Chondrocyte (in vitro differentiated cells): ENCODE measurements at regions not wholly inside any gene's neighbourhood (a gene's known extent, or its start where the extent isn't known, plus 50 kb on each side); places are given as distances from the start of the nearest gene placed in this dataset.

ENCODE experiments used
- DNase-seq: peaks from one replicate; pipeline ENCODE4 v3.0.0; 2021; ENCODE audit warnings: mixed read lengths, low spot score
- H3K27ac Mint-ChIP-seq: one replicate; pipeline ENCODE4 v1.8.0; 2021; ENCODE audit warnings: mild to moderate bottlenecking, moderate library complexity, mixed read lengths; ENCODE audit not compliant: unreplicated experiment
- H3K27me3 Mint-ChIP-seq: 2 replicates; pipeline ENCODE4 v1.8.0; 2021; ENCODE audit warnings: low read depth, mixed read lengths
- H3K36me3 Mint-ChIP-seq: 2 replicates; pipeline ENCODE4 v1.8.0; 2021; ENCODE audit warnings: low read depth, mixed read lengths
- H3K4me1 Mint-ChIP-seq: 2 replicates; pipeline ENCODE4 v1.8.0; 2021; ENCODE audit warnings: low read depth, mild to moderate bottlenecking, mixed read lengths
- H3K4me3 Mint-ChIP-seq: one replicate; pipeline ENCODE4 v1.8.0; 2021; ENCODE audit warnings: mild to moderate bottlenecking, moderate library complexity, mixed read lengths; ENCODE audit not compliant: unreplicated experiment
- H3K9me3 Mint-ChIP-seq: 2 replicates; pipeline ENCODE4 v1.8.0; 2021; ENCODE audit warnings: low read depth, mixed read lengths
- TF ChIP-seq, protein P1 (sequence below): fragments of 200-600 bp; sonication (generic); IDR thresholded peaks from 2 replicates; pipeline ENCODE4 v1.5.0; 2021; ENCODE audit warnings: antibody characterized with exemption, mild to moderate bottlenecking, moderate library complexity

DNA sequence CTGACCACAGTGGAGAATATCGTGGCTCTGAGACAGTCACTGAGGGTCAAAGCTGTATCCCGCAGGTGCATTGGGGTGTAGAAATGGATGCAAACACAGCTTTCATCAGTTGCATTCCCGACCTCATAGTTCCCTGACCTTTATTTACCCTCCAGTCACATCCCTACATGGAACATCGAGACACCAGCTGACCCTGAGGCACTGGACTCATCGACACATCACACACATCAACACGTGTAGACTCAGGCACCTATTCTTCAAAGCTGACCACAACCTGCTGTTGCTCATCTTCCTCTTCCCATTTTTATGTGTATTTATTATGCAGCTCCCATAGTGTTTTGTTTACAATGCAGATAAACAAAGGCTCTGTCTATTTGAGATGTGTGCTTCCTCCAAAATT is 396.9 kb upstream of the NRP1 start:
- Mint-ChIP-seq H3K27ac (no peak overlapping the region), H3K4me1 (peaks cover 25% of the 10 kb centered on the region), H3K27me3 (no peaks in the 10 kb centered on the region), H3K9me3 (peaks cover 9% of the 10 kb centered on the region), H3K4me3 (no peak overlapping the region), H3K36me3 (no peaks in the 10 kb centered on the region)
- no peak for DNase-seq
- TF ChIP-seq, protein P1, sequence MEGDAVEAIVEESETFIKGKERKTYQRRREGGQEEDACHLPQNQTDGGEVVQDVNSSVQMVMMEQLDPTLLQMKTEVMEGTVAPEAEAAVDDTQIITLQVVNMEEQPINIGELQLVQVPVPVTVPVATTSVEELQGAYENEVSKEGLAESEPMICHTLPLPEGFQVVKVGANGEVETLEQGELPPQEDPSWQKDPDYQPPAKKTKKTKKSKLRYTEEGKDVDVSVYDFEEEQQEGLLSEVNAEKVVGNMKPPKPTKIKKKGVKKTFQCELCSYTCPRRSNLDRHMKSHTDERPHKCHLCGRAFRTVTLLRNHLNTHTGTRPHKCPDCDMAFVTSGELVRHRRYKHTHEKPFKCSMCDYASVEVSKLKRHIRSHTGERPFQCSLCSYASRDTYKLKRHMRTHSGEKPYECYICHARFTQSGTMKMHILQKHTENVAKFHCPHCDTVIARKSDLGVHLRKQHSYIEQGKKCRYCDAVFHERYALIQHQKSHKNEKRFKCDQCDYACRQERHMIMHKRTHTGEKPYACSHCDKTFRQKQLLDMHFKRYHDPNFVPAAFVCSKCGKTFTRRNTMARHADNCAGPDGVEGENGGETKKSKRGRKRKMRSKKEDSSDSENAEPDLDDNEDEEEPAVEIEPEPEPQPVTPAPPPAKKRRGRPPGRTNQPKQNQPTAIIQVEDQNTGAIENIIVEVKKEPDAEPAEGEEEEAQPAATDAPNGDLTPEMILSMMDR = no peak

DNA sequence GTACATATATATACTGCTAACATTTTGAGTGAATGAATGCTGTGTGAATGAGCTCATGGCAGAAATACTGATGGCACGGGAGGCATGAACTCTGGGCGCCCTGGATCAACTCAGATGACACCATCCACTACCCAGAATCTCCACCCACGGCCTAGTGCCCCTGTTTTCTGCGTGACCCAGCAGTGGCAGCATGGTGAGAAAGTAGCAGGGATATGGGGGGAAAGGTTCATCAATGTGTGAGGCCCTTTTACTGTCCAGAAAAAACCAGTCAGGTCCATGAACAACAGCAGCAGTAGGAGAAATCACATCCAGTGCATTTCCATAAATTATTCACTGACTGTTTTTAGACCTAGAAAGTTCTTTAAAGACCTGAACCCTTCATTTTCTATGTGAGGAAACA is 391.0 kb upstream of the NRP1 start:
- TF ChIP-seq, protein P1 = no peak
- peaks cover 13% of the 10 kb centered on the region for H3K4me1 Mint-ChIP-seq
- no peaks in the 10 kb centered on the region for H3K36me3 Mint-ChIP-seq
- peaks cover 11% of the 10 kb centered on the region for H3K9me3 Mint-ChIP-seq
- H3K27ac Mint-ChIP-seq = no peak overlapping the region
- H3K4me3 Mint-ChIP-seq = no peak overlapping the region
- no peaks in the 10 kb centered on the region for H3K27me3 Mint-ChIP-seq
- DNase-seq = no peak

DNA sequence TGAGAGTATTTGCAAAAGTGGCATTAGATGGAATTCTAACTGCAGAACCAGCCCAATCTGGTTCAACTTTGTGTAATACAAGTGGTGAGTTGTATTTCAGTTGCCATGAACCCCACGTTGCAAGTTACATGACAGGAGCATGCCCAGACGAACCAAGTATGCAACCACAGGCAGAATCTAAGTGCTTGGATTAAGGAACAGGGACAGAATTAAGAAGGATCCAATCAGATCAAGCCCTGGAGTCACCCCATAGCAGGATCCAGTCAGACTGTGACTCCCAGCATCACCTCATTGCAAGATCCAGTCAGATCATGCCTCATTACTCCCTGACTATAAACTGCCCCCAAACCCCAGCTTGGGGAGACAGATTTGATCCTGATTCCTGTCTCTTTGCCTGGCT is 388.7 kb upstream of the NRP1 start:
- no peak overlapping the region for H3K27ac Mint-ChIP-seq
- H3K4me1 Mint-ChIP-seq = peaks cover 11% of the 10 kb centered on the region
- H3K27me3 Mint-ChIP-seq = no peaks in the 10 kb centered on the region
- peaks cover 9% of the 10 kb centered on the region for H3K9me3 Mint-ChIP-seq
- H3K36me3 Mint-ChIP-seq = peaks cover 1% of the 10 kb centered on the region
- no peak overlapping the region for H3K4me3 Mint-ChIP-seq
- DNase-seq = no peak
- TF ChIP-seq, protein P1 = no peak

DNA sequence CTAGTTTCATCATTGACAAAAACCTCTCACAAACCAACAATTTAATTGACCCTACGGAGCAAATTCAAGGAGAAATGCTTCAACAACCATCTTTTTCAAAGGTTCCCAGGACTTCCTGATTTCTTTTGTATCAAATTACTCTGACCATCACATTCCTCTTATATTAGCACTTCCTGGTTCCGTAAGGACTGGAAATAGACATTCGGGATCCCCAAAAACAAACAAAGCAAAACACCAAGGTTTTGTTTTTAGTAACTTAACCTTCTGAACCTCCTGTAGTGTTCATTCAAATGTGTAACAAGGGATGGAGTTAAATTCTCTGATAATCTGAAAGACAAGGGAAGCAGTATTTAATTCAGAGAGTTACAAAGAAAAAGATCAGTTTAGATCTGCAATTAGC is 387.6 kb upstream of the NRP1 start:
- no peak for DNase-seq
- peaks cover 1% of the 10 kb centered on the region for H3K36me3 Mint-ChIP-seq

DNA sequence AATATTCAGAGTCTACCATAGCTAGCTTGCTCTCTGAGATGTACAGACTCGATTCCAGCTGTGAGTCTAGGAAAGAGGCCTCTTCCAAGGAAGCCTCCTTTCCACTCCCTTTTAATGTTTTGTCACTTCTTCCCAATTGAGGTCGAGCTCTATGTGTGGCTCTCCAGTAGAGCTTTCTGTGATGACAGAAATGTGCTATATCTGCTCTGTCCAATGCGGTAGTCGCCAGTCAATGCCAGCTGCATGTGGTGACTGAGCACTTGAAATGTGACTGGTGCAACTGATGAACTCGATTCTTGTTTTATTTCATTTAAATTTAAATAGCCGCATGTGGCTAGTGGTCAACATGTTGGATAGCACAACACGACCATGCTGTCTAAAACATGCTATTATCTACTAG is 387.0 kb upstream of the NRP1 start:
- Mint-ChIP-seq H3K36me3 (peaks cover 1% of the 10 kb centered on the region), H3K4me1 (peaks cover 11% of the 10 kb centered on the region), H3K27me3 (no peaks in the 10 kb centered on the region), H3K27ac (peak overlapping the region; percentile 79), H3K9me3 (peaks cover 4% of the 10 kb centered on the region), H3K4me3 (no peak overlapping the region)
- no peak for DNase-seq
- TF ChIP-seq, protein P1 = no peak

More for the DNA sequence above, 387.6 kb upstream of the NRP1 start:
- TF ChIP-seq, protein P1 = no peak
- H3K9me3 Mint-ChIP-seq = peaks cover 4% of the 10 kb centered on the region
- peaks cover 11% of the 10 kb centered on the region for H3K4me1 Mint-ChIP-seq
- no peaks in the 10 kb centered on the region for H3K27me3 Mint-ChIP-seq
- H3K27ac Mint-ChIP-seq = peak overlapping the region; percentile 79
- no peak overlapping the region for H3K4me3 Mint-ChIP-seq
